ENCODE measurements at regions not wholly inside any gene's neighbourhood (a gene's known extent, or its start where the extent isn't known, plus 50 kb on each side); places are given as distances from the start of the nearest gene placed in this dataset.

DNA sequence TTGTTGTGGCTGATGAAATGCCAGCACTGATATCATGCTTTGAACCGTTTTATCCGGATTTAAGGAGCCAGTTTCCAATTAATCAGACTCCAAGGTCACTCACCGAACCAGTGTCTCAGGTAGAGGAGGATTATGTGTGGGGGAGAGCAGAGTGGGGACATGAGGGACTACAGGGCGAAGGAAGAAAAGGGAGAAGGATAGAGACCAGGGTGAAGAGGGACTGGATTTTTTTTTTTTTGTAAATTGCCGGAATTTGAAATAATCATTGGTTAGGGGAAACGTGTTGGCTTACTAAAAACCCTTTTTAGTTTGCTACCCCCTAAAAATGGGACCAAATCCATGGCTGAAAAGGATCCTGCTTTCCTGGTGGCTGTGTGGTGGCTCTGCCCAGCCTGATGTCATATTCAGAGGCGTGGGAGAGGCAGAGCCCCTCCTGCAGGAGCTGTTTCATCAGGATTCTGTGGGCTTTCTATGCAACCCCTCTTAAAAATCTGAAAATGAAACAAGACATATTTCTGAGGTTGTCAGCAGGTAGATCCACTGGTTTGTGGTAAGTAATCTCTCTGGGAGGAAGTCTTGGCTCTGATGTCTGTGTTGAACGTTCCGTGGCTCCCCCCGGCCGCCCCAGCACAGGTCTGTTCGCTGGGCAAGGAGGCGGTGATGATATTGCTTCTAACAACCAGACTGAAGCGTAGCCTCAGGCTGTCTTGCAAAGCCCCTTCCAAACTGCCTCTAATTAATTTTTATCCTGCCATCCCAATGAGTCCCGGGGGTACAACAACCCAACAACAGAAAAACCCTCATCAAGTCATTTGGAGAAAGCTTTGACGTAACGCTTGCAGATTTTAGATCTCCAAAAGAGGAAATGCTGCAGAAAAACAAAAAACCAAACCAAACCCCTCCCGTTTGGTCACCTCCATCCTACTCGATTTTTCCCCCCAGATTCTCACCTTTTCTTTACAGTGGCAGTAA, 143.0 kb upstream of the ZFHX3 start:
- Histone ChIP-seq H3K4me1 (peaks cover 0 to 7% (median 0%) of the 10 kb centered on the region in 12 donors), H3K4me3 (no peak overlapping the region), H3K27me3 (no peaks in the 10 kb centered on the region), H3K9me3 (no peaks in the 10 kb centered on the region), H3K36me3 (no peaks in the 10 kb centered on the region), H3K27ac (no peak overlapping the region)
- DNase-seq, result no peak
- intact Hi-C loops (cut with DNase I), result loop anchor here in 4 of 10 donors (5.0 to 10.0 kb wide), 2 partner anchors 129 to 686 kb away; no protein-coding TSS in a partner anchor
- ATAC-seq, result no peak
- TF ChIP-seq, protein P1, sequence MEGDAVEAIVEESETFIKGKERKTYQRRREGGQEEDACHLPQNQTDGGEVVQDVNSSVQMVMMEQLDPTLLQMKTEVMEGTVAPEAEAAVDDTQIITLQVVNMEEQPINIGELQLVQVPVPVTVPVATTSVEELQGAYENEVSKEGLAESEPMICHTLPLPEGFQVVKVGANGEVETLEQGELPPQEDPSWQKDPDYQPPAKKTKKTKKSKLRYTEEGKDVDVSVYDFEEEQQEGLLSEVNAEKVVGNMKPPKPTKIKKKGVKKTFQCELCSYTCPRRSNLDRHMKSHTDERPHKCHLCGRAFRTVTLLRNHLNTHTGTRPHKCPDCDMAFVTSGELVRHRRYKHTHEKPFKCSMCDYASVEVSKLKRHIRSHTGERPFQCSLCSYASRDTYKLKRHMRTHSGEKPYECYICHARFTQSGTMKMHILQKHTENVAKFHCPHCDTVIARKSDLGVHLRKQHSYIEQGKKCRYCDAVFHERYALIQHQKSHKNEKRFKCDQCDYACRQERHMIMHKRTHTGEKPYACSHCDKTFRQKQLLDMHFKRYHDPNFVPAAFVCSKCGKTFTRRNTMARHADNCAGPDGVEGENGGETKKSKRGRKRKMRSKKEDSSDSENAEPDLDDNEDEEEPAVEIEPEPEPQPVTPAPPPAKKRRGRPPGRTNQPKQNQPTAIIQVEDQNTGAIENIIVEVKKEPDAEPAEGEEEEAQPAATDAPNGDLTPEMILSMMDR (IDR thresholded peaks at IDR 0.05), result no peak
- no peak for TF ChIP-seq POLR2A (IDR thresholded peaks at IDR 0.05)
- 78 to 83% (median 81%) methylated on average over 19 of the region's 19 CpGs for WGBS, 4 donors

GRCh38 chr16:73190256-73190655, 142.3 kb upstream of the ZFHX3 start:
- ATAC-seq, result no peak
- H3K27me3 ChIP-seq, result no peaks in the 10 kb centered on the region
- intact Hi-C loops (cut with DNase I), result loop anchor here in 4 of 10 donors (5.0 to 10.0 kb wide), 2 partner anchors 128 to 685 kb away; no protein-coding TSS in a partner anchor

DNA sequence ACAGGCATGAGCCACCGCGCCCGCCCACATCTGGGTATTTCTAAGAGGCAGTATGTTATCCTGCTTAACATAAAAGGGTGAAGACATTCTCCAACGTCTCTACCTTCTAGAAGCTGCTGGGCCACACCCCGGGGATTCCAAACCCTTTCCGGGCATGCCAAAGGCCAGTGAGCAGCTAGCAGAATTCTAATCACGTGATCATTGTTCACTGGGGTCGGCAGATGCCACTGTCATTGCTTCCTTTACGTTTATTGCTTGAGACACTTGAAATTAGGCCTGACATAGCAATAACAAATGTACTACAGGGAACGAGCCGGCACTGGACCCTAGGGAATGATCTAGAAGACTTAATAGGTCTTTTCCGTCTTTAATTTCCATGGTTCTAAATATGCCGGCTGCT, 141.2 kb upstream of the ZFHX3 start:
- intact Hi-C loops (cut with DNase I), result no loop called here
- ATAC-seq (no peak), DNase-seq (no peak)
- Histone ChIP-seq H3K27ac (no peak overlapping the region), H3K9me3 (no peaks in the 10 kb centered on the region), H3K27me3 (no peaks in the 10 kb centered on the region), H3K4me1 (peaks cover 0 to 7% (median 0%) of the 10 kb centered on the region in 12 donors), H3K4me3 (no peak overlapping the region), H3K36me3 (no peaks in the 10 kb centered on the region)
- WGBS, 4 donors, result 63 to 76% (median 73%) methylated on average over 13 of the region's 13 CpGs
- TF ChIP-seq, protein P1 (IDR thresholded peaks at IDR 0.05), result no peak
- no peak for TF ChIP-seq POLR2A (IDR thresholded peaks at IDR 0.05)

More at GRCh38 chr16:73190256-73190655, 142.3 kb upstream of the ZFHX3 start:
- no peak for DNase-seq
- Histone ChIP-seq H3K4me1 (peaks cover 0 to 7% (median 0%) of the 10 kb centered on the region in 12 donors), H3K27ac (no peak overlapping the region), H3K36me3 (no peaks in the 10 kb centered on the region), H3K9me3 (no peaks in the 10 kb centered on the region), H3K4me3 (no peak overlapping the region)
- TF ChIP-seq POLR2A (IDR thresholded peaks at IDR 0.05), result no peak
- TF ChIP-seq, protein P1 (IDR thresholded peaks at IDR 0.05), result no peak
- 38 to 78% (median 56%) methylated on average over 2 of the region's 2 CpGs for WGBS, 4 donors
